ENCODE measurements at regions not wholly inside any gene's neighbourhood (a gene's known extent, or its start where the extent isn't known, plus 50 kb on each side); places are given as distances from the start of the nearest gene placed in this dataset.

DNA sequence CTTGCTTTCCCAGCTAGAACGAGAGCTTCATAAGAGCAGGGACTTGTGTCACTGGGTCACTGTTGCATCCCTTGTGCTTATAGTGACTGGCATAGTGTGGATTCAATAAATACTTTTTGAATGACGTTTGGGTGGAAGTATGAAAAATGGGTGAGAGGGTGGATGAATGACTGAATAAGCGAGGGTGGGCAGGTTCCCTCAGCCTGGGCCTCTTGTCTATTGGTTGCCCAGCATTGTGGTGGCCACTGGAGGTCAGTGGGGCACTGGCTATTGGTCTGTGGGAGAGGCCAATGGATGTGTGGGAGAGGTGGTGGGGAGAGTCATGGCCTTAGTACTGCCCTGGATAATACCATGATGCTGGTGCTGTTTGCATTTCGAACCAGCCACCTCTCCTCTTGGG is 93.8 kb upstream of the SKOR2 start:
- TF ChIP-seq JUNB (IDR thresholded peaks at IDR 0.05; ENCODE audit: unreplicated experiment) (no peak), EZH2phosphoT487 (IDR thresholded peaks at IDR 0.05; ENCODE audit: unreplicated experiment) (no peak), CREB1 (CRISPR knock-in tag; IDR thresholded peaks at IDR 0.05; ENCODE audit: low read depth) (no peak), POLR2AphosphoS5 (IDR thresholded peaks at IDR 0.05; ENCODE audit: low read depth) (no peak), NANOG (IDR thresholded peaks at IDR 0.05; ENCODE audit: borderline replicate concordance) (no peak), EZH2 (IDR thresholded peaks at IDR 0.05; ENCODE audit: low read depth, unreplicated experiment) (no peak), ZNF114 (CRISPR knock-in tag; IDR thresholded peaks at IDR 0.05) (no peak), ZNF331 (CRISPR knock-in tag; IDR thresholded peaks at IDR 0.05; ENCODE audit: low read depth) (no peak), STAT1 (IDR thresholded peaks at IDR 0.05; ENCODE audit: unreplicated experiment) (no peak)
- TF ChIP-seq, protein P1, sequence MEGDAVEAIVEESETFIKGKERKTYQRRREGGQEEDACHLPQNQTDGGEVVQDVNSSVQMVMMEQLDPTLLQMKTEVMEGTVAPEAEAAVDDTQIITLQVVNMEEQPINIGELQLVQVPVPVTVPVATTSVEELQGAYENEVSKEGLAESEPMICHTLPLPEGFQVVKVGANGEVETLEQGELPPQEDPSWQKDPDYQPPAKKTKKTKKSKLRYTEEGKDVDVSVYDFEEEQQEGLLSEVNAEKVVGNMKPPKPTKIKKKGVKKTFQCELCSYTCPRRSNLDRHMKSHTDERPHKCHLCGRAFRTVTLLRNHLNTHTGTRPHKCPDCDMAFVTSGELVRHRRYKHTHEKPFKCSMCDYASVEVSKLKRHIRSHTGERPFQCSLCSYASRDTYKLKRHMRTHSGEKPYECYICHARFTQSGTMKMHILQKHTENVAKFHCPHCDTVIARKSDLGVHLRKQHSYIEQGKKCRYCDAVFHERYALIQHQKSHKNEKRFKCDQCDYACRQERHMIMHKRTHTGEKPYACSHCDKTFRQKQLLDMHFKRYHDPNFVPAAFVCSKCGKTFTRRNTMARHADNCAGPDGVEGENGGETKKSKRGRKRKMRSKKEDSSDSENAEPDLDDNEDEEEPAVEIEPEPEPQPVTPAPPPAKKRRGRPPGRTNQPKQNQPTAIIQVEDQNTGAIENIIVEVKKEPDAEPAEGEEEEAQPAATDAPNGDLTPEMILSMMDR (conservative IDR thresholded peaks at IDR 0.05; ENCODE audit: low read depth in 2 of 2) = no peak
- TF ChIP-seq, protein P2, sequence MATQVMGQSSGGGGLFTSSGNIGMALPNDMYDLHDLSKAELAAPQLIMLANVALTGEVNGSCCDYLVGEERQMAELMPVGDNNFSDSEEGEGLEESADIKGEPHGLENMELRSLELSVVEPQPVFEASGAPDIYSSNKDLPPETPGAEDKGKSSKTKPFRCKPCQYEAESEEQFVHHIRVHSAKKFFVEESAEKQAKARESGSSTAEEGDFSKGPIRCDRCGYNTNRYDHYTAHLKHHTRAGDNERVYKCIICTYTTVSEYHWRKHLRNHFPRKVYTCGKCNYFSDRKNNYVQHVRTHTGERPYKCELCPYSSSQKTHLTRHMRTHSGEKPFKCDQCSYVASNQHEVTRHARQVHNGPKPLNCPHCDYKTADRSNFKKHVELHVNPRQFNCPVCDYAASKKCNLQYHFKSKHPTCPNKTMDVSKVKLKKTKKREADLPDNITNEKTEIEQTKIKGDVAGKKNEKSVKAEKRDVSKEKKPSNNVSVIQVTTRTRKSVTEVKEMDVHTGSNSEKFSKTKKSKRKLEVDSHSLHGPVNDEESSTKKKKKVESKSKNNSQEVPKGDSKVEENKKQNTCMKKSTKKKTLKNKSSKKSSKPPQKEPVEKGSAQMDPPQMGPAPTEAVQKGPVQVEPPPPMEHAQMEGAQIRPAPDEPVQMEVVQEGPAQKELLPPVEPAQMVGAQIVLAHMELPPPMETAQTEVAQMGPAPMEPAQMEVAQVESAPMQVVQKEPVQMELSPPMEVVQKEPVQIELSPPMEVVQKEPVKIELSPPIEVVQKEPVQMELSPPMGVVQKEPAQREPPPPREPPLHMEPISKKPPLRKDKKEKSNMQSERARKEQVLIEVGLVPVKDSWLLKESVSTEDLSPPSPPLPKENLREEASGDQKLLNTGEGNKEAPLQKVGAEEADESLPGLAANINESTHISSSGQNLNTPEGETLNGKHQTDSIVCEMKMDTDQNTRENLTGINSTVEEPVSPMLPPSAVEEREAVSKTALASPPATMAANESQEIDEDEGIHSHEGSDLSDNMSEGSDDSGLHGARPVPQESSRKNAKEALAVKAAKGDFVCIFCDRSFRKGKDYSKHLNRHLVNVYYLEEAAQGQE (IDR thresholded peaks at IDR 0.05; ENCODE audit: unreplicated experiment) = no peak
- TF ChIP-seq, protein P3, sequence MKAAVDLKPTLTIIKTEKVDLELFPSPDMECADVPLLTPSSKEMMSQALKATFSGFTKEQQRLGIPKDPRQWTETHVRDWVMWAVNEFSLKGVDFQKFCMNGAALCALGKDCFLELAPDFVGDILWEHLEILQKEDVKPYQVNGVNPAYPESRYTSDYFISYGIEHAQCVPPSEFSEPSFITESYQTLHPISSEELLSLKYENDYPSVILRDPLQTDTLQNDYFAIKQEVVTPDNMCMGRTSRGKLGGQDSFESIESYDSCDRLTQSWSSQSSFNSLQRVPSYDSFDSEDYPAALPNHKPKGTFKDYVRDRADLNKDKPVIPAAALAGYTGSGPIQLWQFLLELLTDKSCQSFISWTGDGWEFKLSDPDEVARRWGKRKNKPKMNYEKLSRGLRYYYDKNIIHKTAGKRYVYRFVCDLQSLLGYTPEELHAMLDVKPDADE (IDR thresholded peaks at IDR 0.05) = no peak
- TF ChIP-seq, protein P4, sequence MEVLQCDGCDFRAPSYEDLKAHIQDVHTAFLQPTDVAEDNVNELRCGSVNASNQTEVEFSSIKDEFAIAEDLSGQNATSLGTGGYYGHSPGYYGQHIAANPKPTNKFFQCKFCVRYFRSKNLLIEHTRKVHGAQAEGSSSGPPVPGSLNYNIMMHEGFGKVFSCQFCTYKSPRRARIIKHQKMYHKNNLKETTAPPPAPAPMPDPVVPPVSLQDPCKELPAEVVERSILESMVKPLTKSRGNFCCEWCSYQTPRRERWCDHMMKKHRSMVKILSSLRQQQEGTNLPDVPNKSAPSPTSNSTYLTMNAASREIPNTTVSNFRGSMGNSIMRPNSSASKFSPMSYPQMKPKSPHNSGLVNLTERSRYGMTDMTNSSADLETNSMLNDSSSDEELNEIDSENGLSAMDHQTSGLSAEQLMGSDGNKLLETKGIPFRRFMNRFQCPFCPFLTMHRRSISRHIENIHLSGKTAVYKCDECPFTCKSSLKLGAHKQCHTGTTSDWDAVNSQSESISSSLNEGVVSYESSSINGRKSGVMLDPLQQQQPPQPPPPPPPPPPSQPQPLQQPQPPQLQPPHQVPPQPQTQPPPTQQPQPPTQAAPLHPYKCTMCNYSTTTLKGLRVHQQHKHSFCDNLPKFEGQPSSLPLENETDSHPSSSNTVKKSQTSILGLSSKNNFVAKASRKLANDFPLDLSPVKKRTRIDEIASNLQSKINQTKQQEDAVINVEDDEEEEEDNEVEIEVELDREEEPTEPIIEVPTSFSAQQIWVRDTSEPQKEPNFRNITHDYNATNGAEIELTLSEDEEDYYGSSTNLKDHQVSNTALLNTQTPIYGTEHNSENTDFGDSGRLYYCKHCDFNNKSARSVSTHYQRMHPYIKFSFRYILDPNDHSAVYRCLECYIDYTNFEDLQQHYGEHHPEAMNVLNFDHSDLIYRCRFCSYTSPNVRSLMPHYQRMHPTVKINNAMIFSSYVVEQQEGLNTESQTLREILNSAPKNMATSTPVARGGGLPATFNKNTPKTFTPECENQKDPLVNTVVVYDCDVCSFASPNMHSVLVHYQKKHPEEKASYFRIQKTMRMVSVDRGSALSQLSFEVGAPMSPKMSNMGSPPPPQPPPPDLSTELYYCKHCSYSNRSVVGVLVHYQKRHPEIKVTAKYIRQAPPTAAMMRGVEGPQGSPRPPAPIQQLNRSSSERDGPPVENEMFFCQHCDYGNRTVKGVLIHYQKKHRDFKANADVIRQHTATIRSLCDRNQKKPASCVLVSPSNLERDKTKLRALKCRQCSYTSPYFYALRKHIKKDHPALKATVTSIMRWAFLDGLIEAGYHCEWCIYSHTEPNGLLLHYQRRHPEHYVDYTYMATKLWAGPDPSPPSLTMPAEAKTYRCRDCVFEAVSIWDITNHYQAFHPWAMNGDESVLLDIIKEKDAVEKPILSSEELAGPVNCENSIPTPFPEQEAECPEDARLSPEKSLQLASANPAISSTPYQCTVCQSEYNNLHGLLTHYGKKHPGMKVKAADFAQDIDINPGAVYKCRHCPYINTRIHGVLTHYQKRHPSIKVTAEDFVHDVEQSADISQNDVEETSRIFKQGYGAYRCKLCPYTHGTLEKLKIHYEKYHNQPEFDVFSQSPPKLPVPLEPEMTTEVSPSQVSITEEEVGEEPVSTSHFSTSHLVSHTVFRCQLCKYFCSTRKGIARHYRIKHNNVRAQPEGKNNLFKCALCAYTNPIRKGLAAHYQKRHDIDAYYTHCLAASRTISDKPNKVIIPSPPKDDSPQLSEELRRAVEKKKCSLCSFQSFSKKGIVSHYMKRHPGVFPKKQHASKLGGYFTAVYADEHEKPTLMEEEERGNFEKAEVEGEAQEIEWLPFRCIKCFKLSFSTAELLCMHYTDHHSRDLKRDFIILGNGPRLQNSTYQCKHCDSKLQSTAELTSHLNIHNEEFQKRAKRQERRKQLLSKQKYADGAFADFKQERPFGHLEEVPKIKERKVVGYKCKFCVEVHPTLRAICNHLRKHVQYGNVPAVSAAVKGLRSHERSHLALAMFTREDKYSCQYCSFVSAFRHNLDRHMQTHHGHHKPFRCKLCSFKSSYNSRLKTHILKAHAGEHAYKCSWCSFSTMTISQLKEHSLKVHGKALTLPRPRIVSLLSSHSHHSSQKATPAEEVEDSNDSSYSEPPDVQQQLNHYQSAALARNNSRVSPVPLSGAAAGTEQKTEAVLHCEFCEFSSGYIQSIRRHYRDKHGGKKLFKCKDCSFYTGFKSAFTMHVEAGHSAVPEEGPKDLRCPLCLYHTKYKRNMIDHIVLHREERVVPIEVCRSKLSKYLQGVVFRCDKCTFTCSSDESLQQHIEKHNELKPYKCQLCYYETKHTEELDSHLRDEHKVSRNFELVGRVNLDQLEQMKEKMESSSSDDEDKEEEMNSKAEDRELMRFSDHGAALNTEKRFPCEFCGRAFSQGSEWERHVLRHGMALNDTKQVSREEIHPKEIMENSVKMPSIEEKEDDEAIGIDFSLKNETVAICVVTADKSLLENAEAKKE (CRISPR knock-in tag; IDR thresholded peaks at IDR 0.05) = no peak
